ENCODE measurements at regions not wholly inside any gene's neighbourhood (a gene's known extent, or its start where the extent isn't known, plus 50 kb on each side); places are given as distances from the start of the nearest gene placed in this dataset.

DNA sequence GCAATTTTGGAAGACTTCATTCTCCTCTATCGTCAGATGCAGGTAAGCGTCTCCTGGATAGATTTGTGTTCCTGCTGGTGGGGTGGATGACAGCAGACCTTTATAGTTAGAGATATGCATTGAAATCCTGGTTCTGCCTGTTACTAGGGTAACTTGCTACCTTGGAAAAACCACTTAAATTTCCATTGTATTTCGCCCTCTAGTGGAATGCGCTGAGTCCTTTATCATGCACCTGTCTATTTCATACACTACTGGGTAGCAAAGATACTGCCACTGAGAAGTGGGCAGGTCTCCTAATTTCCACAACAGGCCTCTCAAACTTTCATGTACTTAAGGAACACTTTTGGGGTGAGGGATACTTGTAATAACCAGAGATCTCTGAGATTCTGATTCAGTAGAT, 209.5 kb upstream of the SUCLG2 start:
- peak; percentile 31 for DNase-seq

DNA sequence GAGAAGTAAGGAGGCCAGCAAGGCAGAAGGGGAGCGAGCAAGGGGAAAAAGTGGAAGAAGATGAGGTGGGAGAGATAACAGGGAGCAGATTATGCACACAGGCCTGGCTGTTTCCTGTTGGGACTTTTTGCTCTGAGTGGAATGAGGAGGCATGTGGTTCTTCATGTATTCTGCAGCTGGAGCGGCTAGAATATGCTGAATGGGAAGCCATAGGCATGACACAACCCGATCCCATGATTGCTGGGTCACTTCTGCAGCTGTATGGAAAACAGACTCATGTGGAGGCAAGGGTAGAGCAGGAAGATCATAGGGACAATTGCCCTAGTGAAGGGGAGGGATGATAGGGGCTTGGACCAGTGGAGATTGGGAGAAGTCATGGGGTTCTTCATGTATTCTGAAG, 206.0 kb upstream of the SUCLG2 start:
- no peak for DNase-seq

DNA sequence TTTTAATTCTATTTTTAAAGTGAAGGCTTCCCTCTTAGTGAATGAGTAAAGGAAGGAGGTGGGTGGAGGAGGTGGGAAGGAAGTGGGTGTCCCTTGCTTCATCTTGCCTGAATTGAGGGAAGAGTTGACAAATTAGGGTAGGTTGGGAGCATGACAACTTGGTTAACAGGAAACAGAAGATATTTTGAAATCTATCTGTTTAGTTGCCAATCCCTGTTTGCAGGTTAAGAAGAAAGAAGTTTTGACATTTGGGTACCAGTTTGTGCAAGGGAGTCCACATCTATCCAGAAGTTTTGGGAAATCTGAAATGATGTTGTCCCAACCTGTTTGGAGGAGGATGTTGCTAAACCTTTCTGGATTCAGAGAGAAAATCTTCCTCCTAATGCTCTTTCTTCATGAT, 204.1 kb upstream of the SUCLG2 start:
- DNase-seq = no peak

DNA sequence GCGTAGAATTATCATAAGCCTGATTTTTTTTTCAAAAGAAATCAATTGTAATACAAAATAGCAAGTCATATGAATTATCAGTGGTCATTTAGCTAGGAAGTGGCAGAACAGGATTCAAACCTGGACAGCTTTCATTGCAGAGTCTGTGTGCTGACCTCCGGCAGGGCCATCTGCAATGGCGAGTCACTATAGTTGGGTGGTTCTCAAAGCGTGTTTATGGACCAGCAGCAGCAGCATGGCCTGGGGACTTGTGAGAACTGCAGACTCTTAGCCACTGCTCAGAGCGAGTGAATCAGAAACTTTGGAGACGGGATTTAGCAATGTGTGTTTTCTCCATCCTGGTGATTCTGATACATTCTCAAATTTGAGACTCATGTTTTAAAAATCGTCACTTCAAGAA, 202.3 kb upstream of the SUCLG2 start:
- no peak for DNase-seq

DNA sequence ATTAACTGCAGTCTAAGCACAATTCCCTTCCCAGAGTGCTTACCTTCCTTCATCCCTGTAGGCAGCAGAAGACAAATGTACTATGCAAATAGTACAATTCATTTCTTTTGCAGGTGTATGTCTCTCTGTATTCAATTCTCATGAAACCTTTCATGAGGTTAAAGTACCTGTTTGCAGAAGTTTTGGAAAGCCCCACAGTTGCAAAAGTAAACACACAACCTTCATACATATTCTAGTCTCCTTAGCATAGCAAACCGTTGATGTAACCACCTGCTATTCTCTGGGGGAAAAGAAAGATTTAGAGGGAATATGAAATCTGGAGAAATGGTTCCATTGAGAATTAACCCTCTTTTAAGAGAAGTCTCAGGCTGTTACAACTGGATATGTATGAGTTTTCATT, 200.3 kb upstream of the SUCLG2 start:
- no peak for DNase-seq

DNA sequence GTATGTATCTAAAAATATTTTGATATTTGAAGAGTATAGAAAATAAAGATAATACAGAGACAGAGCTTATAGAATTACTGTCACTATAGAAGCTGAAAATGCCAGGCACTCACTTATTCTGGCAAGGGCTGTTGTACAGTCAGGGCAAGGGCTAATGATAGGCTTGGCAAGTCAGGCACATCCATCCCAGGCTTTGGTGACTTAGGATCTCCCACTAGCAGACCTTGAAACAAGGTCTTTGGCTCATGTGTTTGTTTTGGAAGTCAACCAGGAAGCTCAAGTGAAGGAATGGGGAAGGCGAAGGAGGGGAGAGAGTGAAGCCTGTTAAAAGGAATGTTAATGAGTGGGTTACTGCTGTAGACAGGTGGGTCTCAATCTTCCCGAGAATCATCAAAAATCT, 199.1 kb upstream of the SUCLG2 start:
- no peak for DNase-seq

DNA sequence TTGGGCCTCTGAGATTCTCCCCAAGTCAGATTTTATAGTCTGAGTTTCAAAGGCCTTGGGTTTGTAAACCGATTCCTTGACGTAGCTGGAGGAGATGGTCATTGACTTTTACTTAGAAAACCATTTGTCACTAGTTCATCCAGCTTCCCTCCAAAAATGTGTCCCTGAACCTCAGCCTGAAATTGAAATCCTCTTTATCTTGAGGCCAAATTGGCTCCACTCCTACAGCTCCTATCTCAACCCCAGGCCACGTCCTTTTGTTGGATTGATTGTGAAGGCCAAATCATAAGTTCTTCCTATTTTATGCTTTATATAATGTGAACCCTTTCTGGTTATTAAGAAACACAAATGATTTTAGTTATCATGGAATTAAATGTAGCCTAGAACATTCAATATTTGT, 193.9 kb upstream of the SUCLG2 start:
- DNase-seq = no peak

DNA sequence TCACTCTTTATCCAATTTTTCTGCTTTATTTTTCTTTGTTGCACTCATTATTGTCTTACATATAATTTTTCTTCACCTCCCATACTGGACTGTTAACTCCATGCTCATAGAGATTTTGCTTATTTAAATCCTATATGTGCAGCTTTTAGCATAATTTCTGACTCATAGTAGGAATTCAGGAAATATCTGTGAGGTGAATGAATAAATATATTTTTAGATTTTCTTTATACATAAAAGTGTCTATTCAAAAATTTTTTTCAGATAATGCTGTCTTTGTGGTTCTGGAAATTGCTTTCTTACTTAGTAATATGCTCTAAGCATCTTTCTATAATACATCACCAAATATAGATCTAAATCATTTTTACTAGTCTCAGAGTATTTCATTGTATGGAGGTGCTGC, 191.8 kb upstream of the SUCLG2 start:
- DNase-seq = no peak

DNA sequence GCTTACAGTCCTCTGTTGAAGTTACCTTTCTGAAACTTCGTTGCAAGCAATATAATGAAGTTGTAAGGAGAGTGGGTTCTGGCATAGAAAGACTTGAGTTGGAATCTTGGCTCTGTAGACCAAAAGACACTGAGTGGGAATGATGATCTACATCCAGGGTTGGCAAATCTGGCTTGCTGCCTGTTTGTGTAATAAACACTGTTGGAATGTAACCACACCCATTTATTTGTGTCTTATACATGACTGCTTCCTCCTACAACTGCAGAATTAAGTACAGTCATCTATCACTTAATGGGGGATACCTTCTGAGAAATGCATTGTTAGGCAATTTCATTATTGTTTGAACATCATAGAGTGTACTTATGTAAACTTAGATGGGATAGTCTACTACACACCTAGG, 178.4 kb upstream of the SUCLG2 start:
- DNase-seq = peak; percentile 53

DNA sequence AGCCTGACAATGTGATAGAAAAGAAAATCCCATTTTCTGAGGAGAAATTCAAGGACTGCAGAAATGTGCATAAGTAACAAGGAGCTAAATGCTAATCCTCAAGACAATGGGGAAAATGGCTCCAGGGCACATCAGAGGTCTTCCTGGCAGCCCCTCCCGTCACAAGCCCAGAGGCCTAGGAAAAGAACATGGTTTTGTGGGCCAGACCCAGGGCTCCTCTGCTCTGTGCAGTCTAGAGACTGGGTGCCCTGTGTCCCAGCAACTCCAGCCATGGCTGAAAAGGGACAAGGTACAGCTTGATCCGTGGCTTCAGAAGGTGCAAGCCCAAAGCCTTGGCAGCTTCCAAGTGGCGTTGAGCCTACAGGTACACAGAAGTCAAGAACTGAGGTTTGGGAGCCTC, 176.8 kb upstream of the SUCLG2 start:
- no peak for DNase-seq

DNA sequence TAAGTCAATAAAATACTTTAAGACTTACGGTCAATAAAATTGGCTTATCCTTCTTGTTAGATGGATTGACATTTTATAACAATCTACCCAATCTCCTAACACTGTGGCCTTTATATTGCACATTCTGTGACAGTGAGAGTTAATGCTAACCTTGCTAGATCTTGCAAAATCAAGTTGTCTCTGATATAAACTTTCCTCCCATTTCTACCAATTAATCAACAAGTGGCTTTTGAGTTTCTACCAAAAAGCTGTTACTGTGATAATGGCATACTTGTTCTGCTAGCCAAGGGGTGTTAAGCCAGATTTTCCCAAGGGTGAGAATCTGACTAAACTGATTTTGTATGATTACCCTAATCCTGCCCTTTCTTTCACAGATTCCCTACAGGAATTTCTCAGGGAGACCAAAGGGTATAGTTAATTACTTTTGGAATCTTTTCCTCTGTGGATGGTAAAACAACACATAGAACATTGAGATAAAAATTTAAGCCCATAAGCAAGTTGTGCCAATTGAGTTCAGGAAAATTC, 174.1 kb upstream of the SUCLG2 start:
- no peak for DNase-seq

DNA sequence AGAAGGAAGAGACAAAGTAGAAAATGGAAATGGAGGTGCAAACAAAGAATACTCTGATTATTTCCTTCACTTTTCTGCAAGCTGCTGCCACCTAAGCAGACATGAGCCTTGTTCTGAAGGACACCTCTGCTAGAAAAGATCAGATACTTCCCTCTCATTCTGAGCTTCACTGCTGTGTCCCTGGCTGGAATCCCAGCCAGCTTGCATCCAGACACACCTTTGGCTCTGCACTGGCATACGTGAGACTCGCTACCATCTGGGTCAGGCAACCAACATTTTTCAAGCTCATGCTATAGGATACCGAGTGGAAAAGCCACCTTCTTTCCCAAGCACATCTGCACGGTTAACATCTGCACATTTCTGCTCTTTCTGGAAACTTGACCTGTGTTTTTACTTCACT, 166.7 kb upstream of the SUCLG2 start:
- no peak for DNase-seq

DNA sequence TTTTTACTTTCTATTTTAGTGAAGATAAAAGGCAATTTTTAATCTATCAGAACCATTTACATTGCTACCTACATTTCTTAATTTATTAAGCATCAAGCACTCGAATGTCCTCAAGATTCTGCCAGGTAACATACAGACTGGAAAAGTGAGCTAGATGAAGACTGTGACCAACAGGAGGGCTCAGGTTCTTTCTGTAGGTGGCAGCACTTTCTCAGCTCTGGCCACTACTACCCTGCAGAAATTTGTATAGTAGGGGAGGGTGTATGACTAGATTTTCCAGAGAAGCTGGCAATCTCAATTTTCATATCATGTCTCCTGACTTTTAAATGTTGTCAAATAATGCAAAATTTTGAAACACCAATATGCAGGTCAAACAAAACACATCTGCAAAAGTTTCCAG, 165.0 kb upstream of the SUCLG2 start:
- no peak for DNase-seq

DNA sequence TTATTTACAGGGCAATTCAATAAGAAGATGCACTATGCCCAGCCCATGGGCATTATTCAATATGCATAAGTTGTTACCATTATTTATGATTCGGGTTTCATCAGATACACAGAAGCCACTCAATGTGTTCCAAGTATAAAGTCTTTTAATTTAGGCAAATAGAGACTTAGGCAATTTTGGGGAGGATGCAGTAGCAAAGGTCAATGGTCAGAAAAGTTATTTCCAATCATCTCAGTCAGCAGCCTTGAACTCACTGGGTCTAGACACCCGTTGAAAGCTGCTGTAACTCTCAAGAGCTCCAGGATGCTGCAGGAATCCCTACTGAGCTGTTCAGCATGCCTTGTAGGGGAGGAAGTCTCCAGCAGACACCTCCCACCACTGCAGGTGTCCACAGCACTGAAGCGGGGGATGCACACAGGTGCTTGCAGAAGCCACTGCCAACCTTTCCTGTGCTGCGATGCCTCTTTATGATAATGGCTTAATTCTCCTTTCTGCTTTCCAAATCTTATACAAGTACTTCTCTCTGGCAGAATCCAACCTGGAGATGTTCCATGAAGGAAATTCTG, 155.0 kb upstream of the SUCLG2 start:
- no peak for DNase-seq

DNA sequence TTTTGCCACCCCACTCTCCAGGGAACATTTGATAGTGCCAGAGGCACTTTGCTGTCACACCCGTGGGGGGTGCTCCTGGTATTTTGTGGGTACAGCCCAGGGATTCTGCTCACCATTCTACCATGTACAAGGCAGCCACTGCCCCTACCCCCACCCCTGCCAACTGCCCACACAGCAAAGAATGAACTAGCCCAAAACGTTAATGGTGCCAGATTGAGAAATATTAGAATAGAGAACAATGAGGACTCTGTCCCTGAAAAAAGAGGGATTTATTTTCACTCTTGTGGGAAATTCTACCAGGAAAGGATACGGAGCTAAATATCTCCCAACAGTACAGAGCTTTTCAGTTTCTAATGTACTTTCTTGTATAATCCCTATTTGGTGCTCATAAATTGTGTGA, 154.5 kb upstream of the SUCLG2 start:
- no peak for DNase-seq

DNA sequence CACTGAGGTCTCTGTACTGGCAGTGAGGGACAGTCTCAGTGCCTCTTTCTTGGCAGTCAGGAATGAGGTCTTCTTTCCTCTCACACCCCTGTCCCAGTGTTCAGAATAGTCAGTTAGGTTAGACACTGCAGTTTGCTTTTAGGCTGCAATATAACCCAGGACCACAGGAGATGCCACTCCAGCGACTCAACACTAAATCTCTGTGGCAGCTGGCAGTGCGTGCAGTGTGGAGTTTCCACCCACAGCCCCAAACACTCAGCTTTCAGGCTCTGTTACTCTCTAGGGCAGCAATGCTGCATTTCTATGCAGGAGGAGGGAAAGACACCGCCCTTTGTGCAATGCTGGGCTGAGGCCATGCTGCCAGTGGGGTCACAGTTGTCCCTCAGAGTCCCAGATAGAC, 150.2 kb upstream of the SUCLG2 start:
- DNase-seq = no peak

DNA sequence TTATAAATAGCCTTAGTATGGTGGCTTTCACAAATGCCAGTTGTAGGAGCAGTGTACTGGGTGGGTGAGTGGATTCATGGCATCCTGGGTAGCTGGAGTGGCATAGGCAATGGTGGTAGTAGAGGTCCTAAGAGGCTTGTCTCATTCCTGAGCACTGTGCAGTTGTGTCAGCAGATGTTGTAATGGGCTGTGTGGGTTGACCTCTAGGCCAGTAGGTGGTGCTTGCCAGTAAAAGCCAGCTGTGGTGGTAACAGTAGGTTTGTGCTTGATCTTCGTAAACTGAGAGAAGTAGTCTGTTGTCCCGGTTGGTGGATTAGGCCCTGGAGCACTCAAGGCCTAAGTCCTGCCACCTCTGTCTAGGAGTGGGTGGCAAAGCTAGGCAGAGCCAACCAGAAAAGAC, 149.7 kb upstream of the SUCLG2 start:
- no peak for DNase-seq

DNA sequence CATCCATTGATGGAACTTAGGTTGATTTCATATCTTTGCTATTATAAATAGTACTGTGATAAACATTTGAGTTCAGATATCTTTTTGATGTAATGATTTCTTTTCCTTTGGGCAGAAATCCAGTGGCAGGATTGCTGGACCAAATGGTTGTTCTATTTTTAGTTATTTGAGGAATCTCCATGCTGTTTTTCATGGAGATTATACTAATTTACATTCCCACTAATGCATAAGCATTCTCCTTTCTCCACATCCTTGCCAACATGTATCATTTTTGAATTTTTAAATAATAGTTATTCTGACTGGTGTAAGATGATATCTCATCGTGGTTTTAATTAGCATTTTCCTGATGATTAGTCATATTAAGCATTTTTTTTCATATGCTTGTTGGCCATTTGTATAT, 144.0 kb upstream of the SUCLG2 start:
- DNase-seq = no peak

DNA sequence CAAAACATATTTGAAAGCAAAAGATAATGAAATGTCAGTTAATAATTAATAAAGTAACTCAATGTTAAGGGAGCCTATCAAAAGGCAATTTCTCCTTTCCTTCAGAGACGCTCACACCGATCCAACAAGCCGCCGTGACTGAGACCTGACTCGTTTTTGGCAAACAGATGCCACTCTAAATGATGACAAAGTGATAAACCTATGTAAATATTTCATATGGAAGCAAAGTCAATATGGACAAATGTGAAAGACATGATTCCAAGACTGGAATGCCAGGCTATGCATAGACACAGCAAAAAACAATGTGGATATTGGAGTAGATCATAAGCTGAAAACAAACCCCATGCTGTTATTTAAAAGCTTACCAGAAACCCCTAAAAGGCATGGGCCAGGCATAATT, 137.2 kb upstream of the SUCLG2 start:
- no peak for DNase-seq

DNA sequence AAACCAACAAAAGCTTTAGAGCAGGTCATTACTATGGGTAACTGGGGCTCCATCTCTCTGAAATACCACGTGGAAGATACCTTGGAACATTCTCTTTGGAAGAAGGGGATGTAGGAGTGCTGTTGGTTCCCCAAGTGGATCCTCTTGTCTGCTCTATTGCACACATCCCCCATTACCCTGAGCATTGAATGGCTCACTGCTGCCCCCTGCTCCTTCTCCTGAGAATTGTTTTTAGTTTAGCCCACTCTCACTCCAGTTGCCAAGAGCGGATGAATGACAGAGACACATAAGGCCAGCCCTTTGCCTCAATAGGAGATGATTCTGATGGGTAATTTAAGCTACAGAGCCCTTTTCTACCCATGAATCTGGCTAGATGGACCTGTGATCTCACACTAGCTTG, 135.6 kb upstream of the SUCLG2 start:
- no peak for DNase-seq

DNA sequence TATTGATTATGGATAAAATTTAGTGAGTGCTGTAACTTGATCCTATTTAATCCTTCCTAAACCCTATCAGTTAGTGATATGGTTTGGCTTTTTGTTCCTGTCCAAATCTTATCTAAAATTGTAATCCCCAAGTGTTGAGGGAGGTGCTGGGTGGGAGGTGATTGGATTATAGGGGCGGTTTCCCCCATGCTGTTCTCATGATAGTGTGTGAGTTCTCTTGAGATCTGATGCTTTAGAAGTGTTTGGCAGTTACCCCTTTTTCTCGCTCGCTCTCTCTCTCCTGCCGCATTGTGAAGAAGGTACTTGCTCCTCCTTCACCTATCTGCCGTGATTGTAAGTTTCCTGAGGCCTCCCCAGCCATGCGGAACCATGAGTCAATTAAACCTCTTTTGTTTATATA, 134.0 kb upstream of the SUCLG2 start:
- DNase-seq = no peak

DNA sequence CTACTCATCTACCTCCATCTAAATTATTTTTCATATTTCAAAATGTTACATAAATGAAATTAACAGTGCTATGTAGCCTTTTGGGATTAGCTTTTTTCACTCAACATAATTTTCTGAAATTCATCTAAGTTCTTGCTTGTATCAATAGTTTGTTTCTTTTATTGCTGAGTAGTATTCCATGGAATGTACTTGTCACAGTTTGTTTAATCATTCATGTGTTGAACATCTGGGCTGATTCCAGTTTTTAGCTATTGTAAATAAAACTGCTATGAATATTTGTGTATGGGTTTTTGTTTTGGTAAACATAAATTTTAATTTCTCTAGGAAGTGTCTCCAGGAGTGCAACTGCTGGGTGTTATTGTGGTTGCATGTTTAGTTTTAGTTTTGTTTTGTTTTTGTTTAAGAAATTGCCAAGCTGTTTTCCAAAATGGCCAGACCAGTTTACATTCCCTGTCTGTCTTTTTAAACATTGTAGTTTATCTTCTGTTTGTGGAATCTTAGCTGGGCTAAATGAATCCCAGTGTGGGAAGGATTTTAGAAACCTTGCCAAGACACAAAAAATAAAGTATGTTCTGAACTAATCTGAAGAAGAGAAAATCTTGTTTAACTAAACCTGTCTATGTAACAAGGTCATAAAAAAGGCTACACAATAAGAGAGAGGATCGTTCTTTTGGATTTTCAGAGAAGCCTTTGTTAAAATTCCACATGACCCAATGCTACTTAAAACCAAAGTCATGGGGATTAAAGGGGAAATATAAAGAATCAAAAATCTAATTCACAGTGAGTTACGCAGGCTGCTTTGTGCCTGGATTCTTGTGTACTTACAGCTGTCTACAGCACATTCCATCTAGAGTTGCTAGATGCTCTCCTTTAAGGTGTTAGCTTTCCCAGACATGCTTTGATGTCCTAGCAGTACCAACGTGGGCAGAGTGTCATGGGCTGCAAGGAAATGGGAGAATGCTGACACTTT, 129.2 kb upstream of the SUCLG2 start:
- DNase-seq = no peak

DNA sequence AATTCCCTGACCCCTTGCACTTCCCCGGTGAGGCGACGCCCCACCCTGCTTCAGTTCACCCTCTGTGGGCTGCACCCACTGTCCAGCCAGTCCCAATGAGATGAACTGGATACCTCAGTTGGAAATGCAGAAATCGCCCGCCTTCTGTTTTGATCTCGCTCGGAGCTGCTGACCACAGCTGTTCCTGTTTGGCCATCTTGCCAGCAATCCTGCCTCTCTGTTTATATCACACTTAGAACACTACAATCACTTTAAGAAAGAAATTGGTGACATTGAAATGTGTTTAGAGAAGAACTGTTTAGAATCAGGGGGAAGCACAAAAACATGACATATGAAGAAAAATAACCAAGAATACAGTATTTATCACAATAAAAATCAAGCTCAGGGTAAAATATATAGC, 127.5 kb upstream of the SUCLG2 start:
- DNase-seq = no peak

DNA sequence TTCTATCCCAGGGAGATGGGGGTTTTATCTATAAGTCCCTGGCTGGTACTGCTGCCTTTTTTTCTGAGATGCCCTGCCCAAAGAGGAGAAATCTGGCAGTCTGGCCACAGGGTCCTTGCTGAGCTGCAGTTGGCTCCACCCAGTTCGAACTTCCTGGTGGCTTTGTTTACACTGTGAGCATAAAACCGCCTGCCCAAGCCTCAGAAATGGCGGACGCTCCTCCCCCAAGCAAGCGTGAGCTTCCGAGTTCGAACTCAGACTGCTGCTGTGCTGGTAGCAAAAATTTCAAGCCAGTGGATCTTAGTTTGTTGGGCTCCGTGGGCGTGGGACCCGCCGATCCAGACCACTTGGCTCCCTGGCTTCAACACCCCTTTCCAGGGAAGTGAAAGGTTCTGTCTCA, 126.8 kb upstream of the SUCLG2 start:
- no peak for DNase-seq

DNA sequence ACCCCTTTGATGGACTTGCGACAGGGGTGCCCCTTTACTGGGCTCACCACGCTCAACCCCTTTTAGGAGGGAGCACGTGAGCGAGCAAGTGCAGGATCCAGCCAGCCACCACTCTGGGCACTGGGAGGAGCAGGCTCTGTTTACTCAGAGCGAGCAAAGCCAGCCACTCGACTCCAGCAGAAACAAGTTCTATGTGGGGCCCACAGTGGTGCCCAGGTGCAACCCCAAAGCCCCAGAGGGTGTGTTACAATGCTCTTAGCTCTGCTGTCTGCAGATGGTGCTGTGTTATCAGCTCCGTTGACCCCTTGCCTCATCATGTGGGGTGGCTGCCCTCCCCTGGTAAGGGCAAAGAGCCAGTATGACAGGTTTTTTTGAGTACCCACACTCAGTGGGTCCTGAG, 120.3 kb upstream of the SUCLG2 start:
- no peak for DNase-seq
